CD4-positive, CD25-positive, alpha-beta regulatory T cell (primary cell): ENCODE measurements at regions not wholly inside any gene's neighbourhood (a gene's known extent, or its start where the extent isn't known, plus 50 kb on each side); places are given as distances from the start of the nearest gene placed in this dataset.

Source experiments
- ATAC-seq, 2 donors: fragments of 150-1000 bp; cut with Tn5 transposase; one replicate each; pipeline ENCODE4 v1.10.0; 2021; ENCODE audit warnings: low read depth in 2 of 2, moderate number of reproducible peaks in 2 of 2, moderate library complexity in 1 of 2
- DNase-seq, 3 donors: peaks; one replicate each; pipeline versions ENCODE4 v3.0.0 to v3.0.0-alpha.2; 2012 to 2022; ENCODE audit warnings: mixed read lengths in 1 of 3
- H3K27ac ChIP-seq: one replicate; pipeline ENCODE4 v1.7.0; 2013; ENCODE audit warnings: mild to moderate bottlenecking, low read length; ENCODE audit not compliant: insufficient read depth, poor library complexity, severe bottlenecking
- H3K27me3 ChIP-seq: one replicate; pipeline ENCODE4 v1.7.0; 2013; ENCODE audit warnings: low read length; ENCODE audit not compliant: control insufficient read depth, insufficient read depth
- H3K36me3 ChIP-seq: one replicate; pipeline ENCODE4 v1.7.0; 2013; ENCODE audit warnings: mild to moderate bottlenecking, low read length, moderate library complexity; ENCODE audit not compliant: control insufficient read depth, insufficient read depth
- H3K4me1 ChIP-seq: 2 replicates; pipeline ENCODE4 v1.7.0; 2013; ENCODE audit warnings: mild to moderate bottlenecking, low read length; ENCODE audit not compliant: insufficient read depth, control insufficient read depth, poor library complexity, severe bottlenecking
- H3K4me3 ChIP-seq: one replicate; pipeline ENCODE4 v1.7.0; 2013; ENCODE audit warnings: low read depth, mild to moderate bottlenecking, low read length, moderate library complexity
- H3K9me3 ChIP-seq, 2 experiments: 1 replicate in 1 of 2; 2 replicates in 1 of 2; pipeline ENCODE4 v1.7.0; 2013; ENCODE audit warnings: low read length in 2 of 2, mild to moderate bottlenecking in 1 of 2, moderate library complexity in 1 of 2; ENCODE audit not compliant: control insufficient read depth in 2 of 2
- H3K27ac Mint-ChIP-seq, 3 donors: one replicate each; pipeline ENCODE4 v1.8.0; 2020 to 2022; ENCODE audit warnings: mild to moderate bottlenecking in 3 of 3, mixed read lengths in 3 of 3, moderate library complexity in 2 of 3
- H3K27me3 Mint-ChIP-seq: one replicate; pipeline ENCODE4 v1.8.0; 2022; ENCODE audit warnings: mild to moderate bottlenecking, mixed read lengths
- H3K36me3 Mint-ChIP-seq: one replicate; pipeline ENCODE4 v1.8.0; 2020; ENCODE audit warnings: mixed read lengths
- H3K4me1 Mint-ChIP-seq, 4 donors: one replicate each; pipeline ENCODE4 v1.8.0; 2020 to 2022; ENCODE audit warnings: mixed read lengths in 4 of 4, mild to moderate bottlenecking in 1 of 4
- H3K4me3 Mint-ChIP-seq, 4 donors: one replicate each; pipeline ENCODE4 v1.8.0; 2020 to 2022; ENCODE audit warnings: mild to moderate bottlenecking in 4 of 4, mixed read lengths in 4 of 4, moderate library complexity in 3 of 4
- H3K9me3 Mint-ChIP-seq, 7 donors: one replicate each; pipeline ENCODE4 v1.8.0; 2020 to 2022; ENCODE audit warnings: mixed read lengths in 7 of 7, mild to moderate bottlenecking in 3 of 7, moderate library complexity in 2 of 7

DNA sequence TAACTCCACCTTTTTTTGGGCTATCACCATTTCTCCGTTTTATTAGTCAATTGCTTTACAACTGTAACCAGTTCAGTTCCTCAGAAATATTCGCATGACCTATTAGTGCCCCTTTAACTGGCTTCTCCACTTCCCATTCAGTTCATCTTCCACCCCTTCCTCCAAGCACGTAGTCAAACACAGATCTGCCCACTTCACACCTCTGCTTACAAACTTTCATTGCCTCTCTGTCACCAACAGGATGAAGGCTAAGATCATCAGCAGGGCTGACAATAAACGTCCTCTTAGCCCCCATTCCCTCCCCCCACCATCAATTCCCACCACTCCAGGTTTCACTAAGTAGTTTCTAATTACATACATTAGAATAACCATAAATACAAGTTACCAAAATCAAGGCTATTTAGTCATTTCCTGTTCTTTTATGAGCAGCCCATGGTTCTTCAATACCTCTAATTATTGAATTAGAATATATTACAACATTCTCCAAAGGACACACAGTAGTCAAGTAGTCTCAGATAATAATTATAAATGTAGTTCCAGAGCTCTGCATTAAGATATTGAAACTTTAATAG is 95.7 kb downstream of the SPRY2 start:
- no peak overlapping the region for H3K27ac ChIP-seq
- H3K9me3 ChIP-seq, result no peaks in the 10 kb centered on the region
- Mint-ChIP-seq H3K4me1 (no peaks in the 10 kb centered on the region), H3K27me3 (no peaks in the 10 kb centered on the region), H3K36me3 (no peaks in the 10 kb centered on the region), H3K27ac (no peak overlapping the region), H3K9me3 (peaks cover 0 to 8% (median 0%) of the 10 kb centered on the region in 7 donors), H3K4me3 (no peak overlapping the region)
- H3K36me3 ChIP-seq, result no peaks in the 10 kb centered on the region
- H3K4me1 ChIP-seq, result no peaks in the 10 kb centered on the region
- DNase-seq (no peak), ATAC-seq (no peak)
- H3K4me3 ChIP-seq, result no peak overlapping the region
- no peaks in the 10 kb centered on the region for H3K27me3 ChIP-seq

- Histone ChIP-seq H3K4me1 (no peaks in the 10 kb centered on the region), H3K9me3 (no peaks in the 10 kb centered on the region), H3K4me3 (no peak overlapping the region), H3K27ac (no peak overlapping the region), H3K27me3 (no peaks in the 10 kb centered on the region), H3K36me3 (no peaks in the 10 kb centered on the region)
- DNase-seq (no peak), ATAC-seq (no peak)
- no peak overlapping the region for H3K27ac Mint-ChIP-seq
- H3K27me3 Mint-ChIP-seq, result no peaks in the 10 kb centered on the region
- H3K36me3 Mint-ChIP-seq, result no peaks in the 10 kb centered on the region
- H3K4me3 Mint-ChIP-seq, result no peak overlapping the region
- no peaks in the 10 kb centered on the region for H3K4me1 Mint-ChIP-seq
- peaks cover 0 to 8% (median 3%) of the 10 kb centered on the region in 7 donors for H3K9me3 Mint-ChIP-seq
These were observed 96.4 kb downstream of the SPRY2 start for GRCh38 chr13:80244574-80244973.

DNA sequence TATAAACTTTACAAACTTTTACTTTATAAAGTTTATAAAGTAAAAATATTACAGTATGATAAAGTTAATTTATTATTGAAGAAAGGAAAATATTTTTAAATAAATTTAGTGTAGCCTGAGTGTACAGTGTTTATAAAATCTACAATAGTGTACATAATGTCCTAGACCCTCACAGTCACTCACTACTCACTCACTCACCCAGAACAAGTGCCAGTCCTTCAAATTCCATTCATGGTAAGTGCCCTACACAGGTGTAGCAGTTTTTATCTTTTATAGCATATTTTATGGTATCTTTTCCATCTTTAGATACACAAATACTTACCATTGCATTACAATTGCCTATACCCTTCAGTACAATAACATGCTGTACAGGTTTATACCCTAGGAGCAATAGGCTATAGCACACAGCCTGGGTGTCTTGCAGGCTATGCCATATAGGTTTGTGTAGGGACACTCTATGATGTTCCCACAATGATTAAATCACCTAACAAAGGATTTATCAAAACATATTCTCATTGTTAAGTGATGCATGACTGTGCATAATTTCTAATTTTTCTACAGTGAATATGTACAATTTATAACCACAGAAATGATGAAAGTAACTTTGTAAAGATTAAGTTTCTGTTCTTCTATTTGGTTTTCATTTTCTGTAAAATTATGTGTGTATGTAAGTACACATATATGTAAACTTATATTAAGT is 98.0 kb downstream of the SPRY2 start:
- Histone ChIP-seq H3K27ac (no peak overlapping the region), H3K36me3 (no peaks in the 10 kb centered on the region), H3K4me3 (no peak overlapping the region), H3K27me3 (no peaks in the 10 kb centered on the region), H3K9me3 (no peaks in the 10 kb centered on the region), H3K4me1 (no peaks in the 10 kb centered on the region)
- no peaks in the 10 kb centered on the region for H3K36me3 Mint-ChIP-seq
- no peak overlapping the region for H3K4me3 Mint-ChIP-seq
- H3K27me3 Mint-ChIP-seq, result no peaks in the 10 kb centered on the region
- peaks cover 0 to 8% (median 3%) of the 10 kb centered on the region in 7 donors for H3K9me3 Mint-ChIP-seq
- H3K4me1 Mint-ChIP-seq, result no peaks in the 10 kb centered on the region
- ATAC-seq (no peak), DNase-seq (no peak)
- no peak overlapping the region for H3K27ac Mint-ChIP-seq

DNA sequence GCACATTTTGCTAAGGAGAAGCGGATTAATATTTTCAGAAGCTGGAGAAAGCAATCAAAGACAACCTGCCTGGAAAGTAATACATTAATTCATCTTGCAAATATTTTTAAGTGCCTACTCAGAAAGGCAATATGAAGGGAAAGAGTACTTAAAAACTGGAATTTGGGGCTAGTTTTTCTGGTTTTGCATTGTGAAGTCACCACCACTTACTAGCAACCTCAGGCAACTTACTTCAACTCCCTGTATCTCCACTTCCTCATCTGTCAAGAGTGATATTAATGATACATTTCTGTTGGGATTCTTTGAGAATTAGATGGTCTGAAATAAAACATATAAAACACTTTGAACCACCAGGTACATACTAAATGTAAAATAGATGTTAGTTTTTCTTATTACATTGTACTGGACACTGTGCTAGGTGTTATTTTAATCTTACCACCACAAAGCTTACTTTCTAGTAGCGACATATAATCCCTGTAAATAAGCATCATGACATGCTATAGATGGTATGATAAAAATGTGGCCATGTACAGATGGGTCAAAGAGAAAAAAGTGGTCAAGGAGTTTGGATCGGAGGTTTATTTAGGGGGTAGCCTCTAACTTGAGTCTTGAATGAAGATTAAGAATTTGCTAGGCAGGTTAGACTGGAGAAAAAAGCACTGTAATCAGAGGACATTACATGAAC is 101.2 kb downstream of the SPRY2 start:
- H3K27me3 ChIP-seq, result no peaks in the 10 kb centered on the region
- Mint-ChIP-seq H3K27me3 (no peaks in the 10 kb centered on the region), H3K4me1 (no peaks in the 10 kb centered on the region), H3K27ac (peak overlapping the region in 1 of 3 donors; percentile 45), H3K4me3 (no peak overlapping the region), H3K36me3 (no peaks in the 10 kb centered on the region), H3K9me3 (peaks cover 0 to 8% (median 3%) of the 10 kb centered on the region in 7 donors)
- ATAC-seq, result no peak
- no peaks in the 10 kb centered on the region for H3K4me1 ChIP-seq
- H3K9me3 ChIP-seq, result no peaks in the 10 kb centered on the region
- DNase-seq, result no peak
- H3K27ac ChIP-seq, result no peak overlapping the region
- H3K36me3 ChIP-seq, result no peaks in the 10 kb centered on the region
- no peak overlapping the region for H3K4me3 ChIP-seq

GRCh38 chr13:80239116-80239515 is 101.8 kb downstream of the SPRY2 start:
- ATAC-seq, result no peak
- H3K27ac Mint-ChIP-seq, result no peak overlapping the region
- no peak overlapping the region for H3K4me3 Mint-ChIP-seq
- Histone ChIP-seq H3K4me3 (no peak overlapping the region), H3K27me3 (no peaks in the 10 kb centered on the region), H3K27ac (no peak overlapping the region), H3K4me1 (no peaks in the 10 kb centered on the region), H3K9me3 (no peaks in the 10 kb centered on the region), H3K36me3 (no peaks in the 10 kb centered on the region)
- H3K27me3 Mint-ChIP-seq, result no peaks in the 10 kb centered on the region
- peaks cover 0 to 6% (median 3%) of the 10 kb centered on the region in 7 donors for H3K9me3 Mint-ChIP-seq
- DNase-seq, result no peak
- no peaks in the 10 kb centered on the region for H3K36me3 Mint-ChIP-seq
- no peaks in the 10 kb centered on the region for H3K4me1 Mint-ChIP-seq

DNA sequence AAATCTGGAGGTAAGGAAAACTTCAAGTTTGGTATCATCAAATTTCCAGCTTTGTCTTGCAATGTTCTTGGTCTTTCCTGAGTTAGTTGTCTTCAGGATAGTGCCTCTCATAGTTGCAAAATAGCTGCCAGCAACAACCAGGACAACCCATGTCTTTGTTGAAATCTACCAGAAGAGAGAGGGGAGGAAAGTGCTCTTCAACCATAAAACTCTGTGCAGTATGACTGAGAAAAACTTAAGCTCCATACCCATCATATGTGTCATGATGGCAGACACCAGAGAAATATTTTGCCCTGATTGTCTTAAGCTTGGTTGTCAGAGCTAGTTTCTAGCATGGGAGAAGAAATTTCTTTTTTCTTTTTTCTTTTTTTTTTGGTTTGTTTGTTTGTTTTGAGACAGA is 103.3 kb downstream of the SPRY2 start:
- peaks cover 0 to 7% (median 3%) of the 10 kb centered on the region in 7 donors for H3K9me3 Mint-ChIP-seq
- Histone ChIP-seq H3K4me1 (no peaks in the 10 kb centered on the region), H3K4me3 (no peak overlapping the region), H3K9me3 (no peaks in the 10 kb centered on the region), H3K36me3 (no peaks in the 10 kb centered on the region), H3K27ac (no peak overlapping the region), H3K27me3 (no peaks in the 10 kb centered on the region)
- no peak overlapping the region for H3K4me3 Mint-ChIP-seq
- H3K4me1 Mint-ChIP-seq, result no peaks in the 10 kb centered on the region
- no peaks in the 10 kb centered on the region for H3K36me3 Mint-ChIP-seq
- DNase-seq, result no peak
- H3K27ac Mint-ChIP-seq, result no peak overlapping the region
- H3K27me3 Mint-ChIP-seq, result no peaks in the 10 kb centered on the region
- no peak for ATAC-seq

GRCh38 chr13:80235967-80236302 is 105.0 kb downstream of the SPRY2 start:
- no peaks in the 10 kb centered on the region for H3K9me3 ChIP-seq
- no peak overlapping the region for H3K4me3 Mint-ChIP-seq
- H3K27ac Mint-ChIP-seq, result no peak overlapping the region
- H3K4me3 ChIP-seq, result no peak overlapping the region
- DNase-seq (no peak), ATAC-seq (no peak)
- no peaks in the 10 kb centered on the region for H3K36me3 ChIP-seq
- H3K4me1 Mint-ChIP-seq, result no peaks in the 10 kb centered on the region
- no peaks in the 10 kb centered on the region for H3K4me1 ChIP-seq
- peaks cover 0 to 7% (median 3%) of the 10 kb centered on the region in 7 donors for H3K9me3 Mint-ChIP-seq
- no peaks in the 10 kb centered on the region for H3K27me3 Mint-ChIP-seq
- H3K36me3 Mint-ChIP-seq, result no peaks in the 10 kb centered on the region
- no peak overlapping the region for H3K27ac ChIP-seq
- H3K27me3 ChIP-seq, result no peaks in the 10 kb centered on the region
